ENCODE measurements at regions not wholly inside any gene's neighbourhood (a gene's known extent, or its start where the extent isn't known, plus 50 kb on each side); places are given as distances from the start of the nearest gene placed in this dataset.
A peak's percentile ranks its signal among the peaks of the same experiment; 100 is the strongest.

DNA sequence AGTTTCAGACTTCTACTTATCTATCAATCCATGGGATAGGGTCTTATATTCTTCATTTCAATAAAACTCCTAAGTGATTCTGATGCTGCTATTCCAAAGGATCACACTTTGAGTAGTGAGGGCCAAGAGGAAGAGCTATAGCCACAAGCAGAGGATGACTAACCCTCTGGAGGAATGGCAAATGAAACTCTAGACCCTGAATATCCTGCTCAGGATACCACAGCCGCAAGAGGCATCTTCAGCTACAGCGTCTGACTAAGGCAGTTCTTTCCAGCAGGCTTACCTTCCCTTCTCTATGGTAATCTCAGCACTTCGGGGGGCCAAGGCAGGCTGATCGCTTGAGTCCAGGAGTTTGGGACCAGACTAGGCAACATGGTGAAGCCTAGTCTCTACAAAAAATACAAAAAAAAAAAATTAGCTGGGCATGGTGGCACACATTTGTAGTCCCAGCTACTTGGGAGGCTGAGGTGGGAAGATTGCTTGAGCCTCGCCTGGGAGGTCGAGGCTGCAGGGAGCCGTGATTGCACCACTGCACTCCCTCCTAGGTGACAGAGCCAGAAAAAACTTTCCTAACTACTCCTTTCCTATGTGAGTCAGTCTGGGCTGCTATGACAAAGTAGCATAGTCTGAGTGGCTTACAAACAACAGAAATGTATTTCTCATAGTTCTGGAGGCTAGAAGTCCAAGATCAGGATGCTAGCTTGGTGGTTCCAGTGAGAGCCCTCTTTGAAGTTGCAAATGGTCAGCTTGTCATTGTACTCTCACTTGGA is 371.9 kb downstream of the IRS1 start (continued):
- TF ChIP-seq, protein P1, sequence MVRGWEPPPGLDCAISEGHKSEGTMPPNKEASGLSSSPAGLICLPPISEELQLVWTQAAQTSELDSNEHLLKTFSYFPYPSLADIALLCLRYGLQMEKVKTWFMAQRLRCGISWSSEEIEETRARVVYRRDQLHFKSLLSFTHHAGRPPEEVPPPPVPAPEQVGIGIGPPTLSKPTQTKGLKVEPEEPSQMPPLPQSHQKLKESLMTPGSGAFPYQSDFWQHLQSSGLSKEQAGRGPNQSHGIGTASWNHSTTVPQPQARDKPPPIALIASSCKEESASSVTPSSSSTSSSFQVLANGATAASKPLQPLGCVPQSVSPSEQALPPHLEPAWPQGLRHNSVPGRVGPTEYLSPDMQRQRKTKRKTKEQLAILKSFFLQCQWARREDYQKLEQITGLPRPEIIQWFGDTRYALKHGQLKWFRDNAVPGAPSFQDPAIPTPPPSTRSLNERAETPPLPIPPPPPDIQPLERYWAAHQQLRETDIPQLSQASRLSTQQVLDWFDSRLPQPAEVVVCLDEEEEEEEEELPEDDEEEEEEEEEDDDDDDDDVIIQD (CRISPR knock-in tag; IDR thresholded peaks at IDR 0.05; ENCODE audit: low read depth): peak; percentile 67
- TF ChIP-seq CC2D1A (CRISPR knock-in tag; IDR thresholded peaks at IDR 0.05): no peak
- TF ChIP-seq GATAD1 (CRISPR knock-in tag; IDR thresholded peaks at IDR 0.05): 0 out of 2 replicates have a peak, but pooled peaks have one; percentile 17
- no peak for TF ChIP-seq NFKBIZ (CRISPR knock-in tag; IDR thresholded peaks at IDR 0.05)
- TF ChIP-seq, protein P2, sequence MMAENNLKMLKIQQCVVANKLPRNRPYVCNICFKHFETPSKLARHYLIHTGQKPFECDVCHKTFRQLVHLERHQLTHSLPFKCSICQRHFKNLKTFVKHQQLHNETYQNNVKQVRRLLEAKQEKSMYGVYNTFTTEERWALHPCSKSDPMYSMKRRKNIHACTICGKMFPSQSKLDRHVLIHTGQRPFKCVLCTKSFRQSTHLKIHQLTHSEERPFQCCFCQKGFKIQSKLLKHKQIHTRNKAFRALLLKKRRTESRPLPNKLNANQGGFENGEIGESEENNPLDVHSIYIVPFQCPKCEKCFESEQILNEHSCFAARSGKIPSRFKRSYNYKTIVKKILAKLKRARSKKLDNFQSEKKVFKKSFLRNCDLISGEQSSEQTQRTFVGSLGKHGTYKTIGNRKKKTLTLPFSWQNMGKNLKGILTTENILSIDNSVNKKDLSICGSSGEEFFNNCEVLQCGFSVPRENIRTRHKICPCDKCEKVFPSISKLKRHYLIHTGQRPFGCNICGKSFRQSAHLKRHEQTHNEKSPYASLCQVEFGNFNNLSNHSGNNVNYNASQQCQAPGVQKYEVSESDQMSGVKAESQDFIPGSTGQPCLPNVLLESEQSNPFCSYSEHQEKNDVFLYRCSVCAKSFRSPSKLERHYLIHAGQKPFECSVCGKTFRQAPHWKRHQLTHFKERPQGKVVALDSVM (CRISPR knock-in tag; IDR thresholded peaks at IDR 0.05): peak; percentile 38; the same call in 1 of the 2 replicates
- TF ChIP-seq FOSL2 (CRISPR knock-in tag; IDR thresholded peaks at IDR 0.05): peak; percentile 27; the same call in 1 of the 2 replicates
- TF ChIP-seq, protein P3, sequence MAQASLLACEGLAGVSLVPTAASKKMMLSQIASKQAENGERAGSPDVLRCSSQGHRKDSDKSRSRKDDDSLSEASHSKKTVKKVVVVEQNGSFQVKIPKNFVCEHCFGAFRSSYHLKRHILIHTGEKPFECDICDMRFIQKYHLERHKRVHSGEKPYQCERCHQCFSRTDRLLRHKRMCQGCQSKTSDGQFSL (CRISPR knock-in tag; IDR thresholded peaks at IDR 0.05): no peak
- TF ChIP-seq, protein P4, sequence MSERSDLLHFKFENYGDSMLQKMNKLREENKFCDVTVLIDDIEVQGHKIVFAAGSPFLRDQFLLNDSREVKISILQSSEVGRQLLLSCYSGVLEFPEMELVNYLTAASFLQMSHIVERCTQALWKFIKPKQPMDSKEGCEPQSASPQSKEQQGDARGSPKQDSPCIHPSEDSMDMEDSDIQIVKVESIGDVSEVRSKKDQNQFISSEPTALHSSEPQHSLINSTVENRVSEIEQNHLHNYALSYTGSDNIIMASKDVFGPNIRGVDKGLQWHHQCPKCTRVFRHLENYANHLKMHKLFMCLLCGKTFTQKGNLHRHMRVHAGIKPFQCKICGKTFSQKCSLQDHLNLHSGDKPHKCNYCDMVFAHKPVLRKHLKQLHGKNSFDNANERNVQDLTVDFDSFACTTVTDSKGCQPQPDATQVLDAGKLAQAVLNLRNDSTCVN (CRISPR knock-in tag; IDR thresholded peaks at IDR 0.05; ENCODE audit: borderline replicate concordance): 0 out of 2 replicates have a peak, but pooled peaks have one; percentile 26
- no peak for TF ChIP-seq ZNF879 (CRISPR knock-in tag; IDR thresholded peaks at IDR 0.05)
